IMR-90 (cell line): ENCODE measurements at regions not wholly inside any gene's neighbourhood (a gene's known extent, or its start where the extent isn't known, plus 50 kb on each side); places are given as distances from the start of the nearest gene placed in this dataset.

ENCODE experiments used
- ATAC-seq: fragments of 200-7000 bp; cut with Tn5 transposase; 2 replicates; pipeline ENCODE4 v1.9.1; 2020; ENCODE audit warnings: low read depth, mild to moderate bottlenecking, moderate library complexity
- BruUV-seq: library from RNA; stranded (reverse); fragments of 400-500 nt; replicated peaks from 2 replicates; lab custom pipeline; 2021; lab: Mats Ljungman, UMichigan
- CTCF ChIA-PET: fragments of 300-600 bp; formaldehyde crosslinking; extraction: SDS; loops from one replicate; lab custom pipeline; 2021; ENCODE audit warnings: antibody characterized with exemption; lab: Yijun Ruan, JAX
- POLR2A ChIA-PET: fragments of 300-600 bp; sonication (Branson Sonifier 250); formaldehyde crosslinking; loops from one replicate; lab custom pipeline; 2022; ENCODE audit warnings: antibody characterized with exemption; ENCODE audit not compliant: unreplicated experiment; lab: Charles Lee
- DNase-seq: peaks from one replicate; pipeline ENCODE4 v3.0.0; 2013
- H2AFZ ChIP-seq: replicated peaks from 2 replicates; pipeline ENCODE3; 2013; ENCODE audit warnings: low read length, mild to moderate bottlenecking; ENCODE audit not compliant: poor library complexity
- H2AK5ac ChIP-seq: 2 replicates; pipeline ENCODE4 v1.6.1; 2013; ENCODE audit warnings: low read depth, low read length, inconsistent platforms
- H2AK9ac ChIP-seq: replicated peaks from 2 replicates; pipeline ENCODE3; 2013; ENCODE audit warnings: mild to moderate bottlenecking, low read depth, low read length, moderate library complexity; ENCODE audit not compliant: poor library complexity
- H2BK120ac ChIP-seq: 2 replicates; pipeline ENCODE4 v1.6.1; 2013; ENCODE audit warnings: low read depth, low read length, inconsistent platforms
- H2BK15ac ChIP-seq: 3 replicates; pipeline ENCODE4 v1.6.1; 2013; ENCODE audit warnings: low read depth, low read length, inconsistent platforms
- H2BK20ac ChIP-seq: 2 replicates; pipeline ENCODE4 v1.6.1; 2013; ENCODE audit warnings: low read depth, mild to moderate bottlenecking, inconsistent platforms, low read length, moderate library complexity
- H2BK5ac ChIP-seq: 2 replicates; pipeline ENCODE4 v1.6.1; 2013; ENCODE audit warnings: mild to moderate bottlenecking, low read depth, low read length, inconsistent platforms; ENCODE audit not compliant: poor library complexity, severe bottlenecking
- H3K14ac ChIP-seq: replicated peaks from 2 replicates; pipeline ENCODE4 v1.6.1; 2013; ENCODE audit warnings: low read depth, low read length, inconsistent platforms
- H3K18ac ChIP-seq: 2 replicates; pipeline ENCODE4 v1.6.1; 2013; ENCODE audit warnings: low read depth, low read length, control low read depth
- H3K23ac ChIP-seq: 2 replicates; pipeline ENCODE4 v1.6.1; 2013; ENCODE audit warnings: low read depth, low read length, inconsistent platforms
- H3K27ac ChIP-seq: 2 replicates; pipeline ENCODE4 v1.5.1; 2013; ENCODE audit warnings: mild to moderate bottlenecking, control low read depth, low read length; ENCODE audit not compliant: insufficient read depth
- H3K27me3 ChIP-seq: 2 replicates; pipeline ENCODE4 v1.6.1; 2013; ENCODE audit warnings: low read length; ENCODE audit not compliant: control insufficient read depth, insufficient read depth
- H3K36me3 ChIP-seq: 2 replicates; pipeline ENCODE4 v1.6.1; 2013; ENCODE audit warnings: low read length, mixed read lengths; ENCODE audit not compliant: control insufficient read depth, insufficient read depth
- H3K4ac ChIP-seq: 2 replicates; pipeline ENCODE4 v1.6.1; 2013; ENCODE audit warnings: low read depth, low read length, inconsistent platforms
- H3K4me1 ChIP-seq: 2 replicates; pipeline ENCODE4 v1.6.1; 2013; ENCODE audit warnings: low read length, mixed read lengths; ENCODE audit not compliant: control insufficient read depth, insufficient read depth
- H3K4me2 ChIP-seq: 2 replicates; pipeline ENCODE4 v1.6.1; 2013; ENCODE audit warnings: low read depth, mild to moderate bottlenecking, control low read depth, low read length, moderate library complexity
- H3K4me3 ChIP-seq: 2 replicates; pipeline ENCODE4 v1.5.1; 2013; ENCODE audit warnings: low read depth, mild to moderate bottlenecking, control low read depth, low read length, moderate library complexity; ENCODE audit not compliant: insufficient read depth
- H3K56ac ChIP-seq: 2 replicates; pipeline ENCODE4 v1.6.1; 2013; ENCODE audit warnings: low read length, inconsistent platforms; ENCODE audit not compliant: insufficient read depth; ENCODE audit errors: extremely low read depth
- H3K79me1 ChIP-seq, 2 experiments: 2 replicates each; pipeline ENCODE4 v1.6.1; 2013; ENCODE audit warnings: low read length in 2 of 2, inconsistent platforms in 1 of 2, low read depth in 1 of 2
- H3K9ac ChIP-seq: 2 replicates; pipeline ENCODE4 v1.6.1; 2013; ENCODE audit warnings: low read depth, low read length, control low read depth
- H3K9me1 ChIP-seq: 2 replicates; pipeline ENCODE4 v1.6.1; 2013; ENCODE audit warnings: low read length, inconsistent platforms; ENCODE audit not compliant: insufficient read depth
- H3K9me3 ChIP-seq: 2 replicates; pipeline ENCODE4 v1.6.1; 2013; ENCODE audit warnings: low read length; ENCODE audit not compliant: control insufficient read depth, insufficient read depth
- H4K20me1 ChIP-seq: 2 replicates; pipeline ENCODE4 v1.6.1; 2013; ENCODE audit warnings: low read length, inconsistent platforms; ENCODE audit not compliant: insufficient read depth
- H4K5ac ChIP-seq: 2 replicates; pipeline ENCODE4 v1.6.1; 2013; ENCODE audit warnings: mild to moderate bottlenecking, low read depth, low read length, control low read depth
- H4K8ac ChIP-seq, 2 experiments: 2 replicates each; pipeline ENCODE4 v1.6.1; 2013; ENCODE audit warnings: low read depth in 2 of 2, low read length in 2 of 2, control low read depth in 1 of 2, inconsistent platforms in 1 of 2
- H4K91ac ChIP-seq: 2 replicates; pipeline ENCODE4 v1.6.1; 2013; ENCODE audit warnings: low read depth, low read length, inconsistent platforms; ENCODE audit not compliant: insufficient read depth
- BHLHE40 ChIP-seq: fragments of 150-350 bp; IDR thresholded peaks from 2 replicates; pipeline ENCODE4 v1.6.1; 2016; ENCODE audit warnings: mild to moderate bottlenecking, low read depth, low read length
- CEBPB ChIP-seq: IDR thresholded peaks from 2 replicates; pipeline ENCODE4 v1.6.1; 2012; ENCODE audit warnings: low read depth, low read length, improper control_type of control experiment
- CTCF ChIP-seq: conservative IDR thresholded peaks from 2 replicates; pipeline ENCODE4 v1.5.1; 2012; ENCODE audit warnings: mild to moderate bottlenecking, low read depth, low read length, improper control_type of control experiment
- FOS ChIP-seq: fragments of 150-350 bp; IDR thresholded peaks from 2 replicates; pipeline ENCODE4 v1.6.1; 2016; ENCODE audit warnings: low read depth, low read length
- MAFK ChIP-seq: IDR thresholded peaks from 2 replicates; pipeline ENCODE4 v1.6.1; 2012; ENCODE audit warnings: low read depth, low read length, improper control_type of control experiment
- MXI1 ChIP-seq: IDR thresholded peaks from 2 replicates; pipeline ENCODE4 v1.6.1; 2012; ENCODE audit warnings: low read depth, mild to moderate bottlenecking, low read length, moderate library complexity, borderline replicate concordance
- NFE2L2 ChIP-seq: fragments of 150-350 bp; IDR thresholded peaks from 2 replicates; pipeline ENCODE4 v1.6.1; 2016; ENCODE audit warnings: low read depth, mild to moderate bottlenecking, low read length
- POLR2A ChIP-seq: IDR thresholded peaks from 2 replicates; pipeline ENCODE4 v1.6.1; 2012; ENCODE audit warnings: mild to moderate bottlenecking, low read depth, low read length
- RAD21 ChIP-seq: IDR thresholded peaks from 2 replicates; pipeline ENCODE4 v1.6.1; 2012; ENCODE audit warnings: low read length, improper control_type of control experiment
- RFX5 ChIP-seq: IDR thresholded peaks from 2 replicates; pipeline ENCODE4 v1.8.0; 2012; ENCODE audit warnings: low read depth, mild to moderate bottlenecking, low read length, moderate library complexity
- WGBS, 2 experiments: methylation state at CpG; one replicate each; pipeline versions ENCODE4 v1.1.5 to v1.1.7; 2013; ENCODE audit warnings: missing lambda C conversion rate in 2 of 2; ENCODE audit not compliant: insufficient read length in 1 of 2; ENCODE audit errors: extremely low coverage in 2 of 2; 5-methylcytosine and 5-hydroxymethylcytosine counted together
- dilution Hi-C: fragments of 300-500 bp; cut with HindIII; formaldehyde crosslinking; loops from one replicate; pipeline ENCODE4 v1.14.3; 2018; ENCODE audit warnings: low sequenced_read_pairs; ENCODE audit not compliant: unreplicated experiment
- in situ Hi-C: fragments of 300-500 bp; cut with MboI; formaldehyde crosslinking; loops from 3 replicates; pipeline ENCODE4 v1.14.3; 2019; ENCODE audit warnings: low sequenced_read_pairs, inconsistent platforms, mixed read lengths
- intact Hi-C: fragments of 100-400 bp; cut with micrococcal nuclease; formaldehyde crosslinking; loops from 2 replicates; pipeline ENCODE4 v1.10.0; 2022
- TF ChIP-seq, protein P1 (sequence below): fragments of 150-350 bp; IDR thresholded peaks from 2 replicates; pipeline ENCODE4 v1.6.1; 2017; ENCODE audit warnings: mild to moderate bottlenecking, antibody characterized with exemption, low read length, low read depth

- POLR2A ChIA-PET: no interaction called here
- Histone ChIP-seq H3K9me1 (no peaks in the 10 kb centered on the region), H4K91ac (no peak overlapping the region), H2BK120ac (no peak overlapping the region), H3K4ac (no peak overlapping the region), H3K18ac (no peak overlapping the region), H2BK15ac (no peak overlapping the region), H3K4me1 (peaks cover 7% of the 10 kb centered on the region), H3K56ac (no peak overlapping the region), H3K79me1 (no peaks in the 10 kb centered on the region), H2BK20ac (no peak overlapping the region), H3K27me3 (no peaks in the 10 kb centered on the region), H3K27ac (no peak overlapping the region), H3K14ac (no peak overlapping the region), H4K20me1 (no peaks in the 10 kb centered on the region), H4K8ac (no peak overlapping the region), H2AK9ac (no peak overlapping the region), H3K36me3 (no peaks in the 10 kb centered on the region), H3K9ac (no peak overlapping the region), H2BK5ac (no peak overlapping the region), H3K9me3 (no peaks in the 10 kb centered on the region), H2AFZ (no peak overlapping the region), H3K23ac (no peak overlapping the region), H3K4me2 (no peak overlapping the region), H3K4me3 (no peak overlapping the region), H4K5ac (no peak overlapping the region), H2AK5ac (no peak overlapping the region)
- dilution Hi-C loops (no loop called here), in situ Hi-C loops (no loop called here), intact Hi-C loops (no loop called here)
- no TSS peak for BruUV-seq
- ATAC-seq (no peak), DNase-seq (no peak)
- CTCF ChIA-PET: interaction anchor here (0.7 kb wide), 1 partner anchor 173 kb away, joined by 3 read pairs; no protein-coding TSS in a partner anchor
- no CpG with 5 or more reads among the region's 3 CpGs for WGBS, 2 experiments
- TF ChIP-seq NFE2L2: no peak
- TF ChIP-seq BHLHE40: no peak
- TF ChIP-seq CEBPB: no peak
- no peak for TF ChIP-seq MXI1
- TF ChIP-seq MAFK: no peak
- TF ChIP-seq POLR2A: no peak
- no peak for TF ChIP-seq FOS
- TF ChIP-seq CTCF: no peak
- TF ChIP-seq RFX5: no peak
- TF ChIP-seq, protein P1, sequence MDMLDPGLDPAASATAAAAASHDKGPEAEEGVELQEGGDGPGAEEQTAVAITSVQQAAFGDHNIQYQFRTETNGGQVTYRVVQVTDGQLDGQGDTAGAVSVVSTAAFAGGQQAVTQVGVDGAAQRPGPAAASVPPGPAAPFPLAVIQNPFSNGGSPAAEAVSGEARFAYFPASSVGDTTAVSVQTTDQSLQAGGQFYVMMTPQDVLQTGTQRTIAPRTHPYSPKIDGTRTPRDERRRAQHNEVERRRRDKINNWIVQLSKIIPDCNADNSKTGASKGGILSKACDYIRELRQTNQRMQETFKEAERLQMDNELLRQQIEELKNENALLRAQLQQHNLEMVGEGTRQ: no peak
- no peak for TF ChIP-seq RAD21
Observed at GRCh38 chr3:177690306-177690705, 493.0 kb upstream of the TBL1XR1 start.
